Muscle of leg (tissue), 3 donors: ENCODE measurements at regions not wholly inside any gene's neighbourhood (a gene's known extent, or its start where the extent isn't known, plus 50 kb on each side); places are given as distances from the start of the nearest gene placed in this dataset.
"Not testable (repeated sequence)": the region's sequence is repeated elsewhere in the genome, so short reads cannot be mapped to it uniquely, and the experiment has no call there.

ENCODE experiments used
- DNase-seq: peaks from one replicate; pipeline ENCODE4 v3.0.0; 2013
- H3K27ac ChIP-seq: one replicate; pipeline ENCODE4 v1.5.1; 2013; ENCODE audit warnings: mild to moderate bottlenecking, low read length, control low read depth
- H3K27me3 ChIP-seq: one replicate; pipeline ENCODE4 v1.6.1; 2013; ENCODE audit warnings: low read length; ENCODE audit not compliant: control insufficient read depth, insufficient read depth
- H3K36me3 ChIP-seq: one replicate; pipeline ENCODE4 v1.6.1; 2013; ENCODE audit warnings: low read length; ENCODE audit not compliant: control insufficient read depth, insufficient read depth
- H3K4me1 ChIP-seq: one replicate; pipeline ENCODE4 v1.6.1; 2013; ENCODE audit warnings: low read length; ENCODE audit not compliant: control insufficient read depth, insufficient read depth
- H3K4me3 ChIP-seq: one replicate; pipeline ENCODE4 v1.5.1; 2013; ENCODE audit warnings: low read length, control low read depth
- H3K9me3 ChIP-seq: replicated peaks from 2 replicates; pipeline ENCODE4 v1.6.1; 2013; ENCODE audit warnings: low read depth, low read length; ENCODE audit not compliant: control insufficient read depth
- WGBS: methylation state at CpG from one replicate; pipeline ENCODE4 v1.1.5; 2013; ENCODE audit warnings: missing lambda C conversion rate; ENCODE audit not compliant: insufficient coverage; 5-methylcytosine and 5-hydroxymethylcytosine counted together

DNA sequence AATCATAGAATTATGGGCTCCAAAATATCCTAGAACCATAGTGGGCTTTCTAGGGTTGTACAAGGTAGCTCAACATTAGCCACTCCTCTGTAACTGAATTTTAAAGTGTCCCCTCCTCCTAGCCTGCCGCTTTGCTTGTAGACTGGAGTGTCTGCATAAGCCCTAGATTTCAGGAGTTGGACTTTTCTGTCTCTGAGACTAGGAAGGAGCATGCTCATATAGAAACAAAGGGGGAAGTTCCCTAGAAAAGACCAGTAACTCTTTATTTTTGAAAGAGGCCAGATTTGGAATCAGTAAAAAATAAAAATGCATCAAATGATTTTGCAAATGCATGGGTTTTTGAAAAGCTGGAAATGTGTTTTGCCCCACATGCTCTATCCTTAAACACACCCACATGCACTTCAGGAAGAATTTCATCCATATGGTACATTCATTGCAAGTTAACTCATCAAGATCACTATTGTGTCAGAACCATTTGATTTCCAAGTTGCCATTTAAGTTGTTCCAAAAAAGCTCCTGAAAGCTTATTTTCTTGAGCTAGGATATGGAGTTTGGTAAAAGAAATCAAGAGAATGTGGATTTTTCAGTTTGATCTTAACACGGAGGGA is 121.0 kb upstream of the NR3C1 start:
- Histone ChIP-seq H3K36me3 (no peaks in the 10 kb centered on the region), H3K4me1 (peaks cover 11% of the 10 kb centered on the region), H3K9me3 (no peaks in the 10 kb centered on the region)

DNA sequence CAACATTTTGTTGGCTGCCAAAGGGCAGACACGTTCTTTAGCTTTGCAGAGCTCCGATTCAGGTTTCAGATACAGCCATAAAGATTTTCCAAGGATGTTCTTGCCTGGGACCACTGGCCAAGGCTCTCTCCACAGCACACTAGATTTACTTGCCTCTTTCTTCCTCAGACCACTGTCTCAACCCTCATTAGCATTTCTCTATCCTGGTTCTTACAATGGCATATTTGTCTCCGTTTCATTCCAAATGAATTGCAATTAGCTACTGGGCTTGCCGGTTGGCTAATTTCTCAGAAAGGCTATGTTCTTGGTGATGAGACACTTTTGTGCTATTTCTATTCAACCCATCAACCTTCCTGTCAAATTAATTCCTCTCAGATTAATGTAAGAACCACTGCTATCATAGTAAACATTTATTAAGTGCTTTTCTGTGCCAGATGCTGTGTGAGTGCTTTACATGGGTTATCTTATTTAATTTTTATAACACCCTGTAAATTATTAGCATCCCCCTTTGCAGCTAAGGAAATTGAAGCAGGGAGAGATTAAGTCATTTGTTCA is 118.4 kb upstream of the NR3C1 start:
- 25% methylated on average over 2 of the region's 4 CpGs for WGBS

More for the DNA sequence above, 121.0 kb upstream of the NR3C1 start:
- DNase-seq: peak; percentile 71
- Histone ChIP-seq H3K27ac (no peak overlapping the region), H3K27me3 (no peaks in the 10 kb centered on the region), H3K4me3 (no peak overlapping the region)
- WGBS: 60% methylated on average over 1 of the region's 2 CpGs

DNA sequence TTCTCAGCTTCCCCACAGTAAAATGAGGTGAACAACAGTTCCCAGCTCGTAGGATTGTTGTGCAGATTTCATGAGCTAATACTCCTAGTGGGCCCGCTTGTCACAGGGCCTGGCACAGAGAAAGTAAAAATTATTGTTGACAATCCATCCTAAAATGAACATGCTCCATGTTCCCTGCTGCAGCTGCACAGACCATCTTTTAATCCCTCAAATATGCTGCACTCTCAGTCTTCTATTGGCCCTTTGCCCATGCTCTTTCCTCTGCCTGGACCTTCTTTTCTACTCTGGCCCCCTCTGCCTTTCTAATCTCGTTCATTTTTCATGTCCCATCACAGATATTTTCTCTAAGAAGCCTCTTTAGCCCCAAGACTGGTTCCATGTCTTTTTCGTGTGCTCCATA is 117.7 kb upstream of the NR3C1 start:
- peaks cover 17% of the 10 kb centered on the region for H3K4me1 ChIP-seq
- no peak overlapping the region for H3K4me3 ChIP-seq
- no peaks in the 10 kb centered on the region for H3K27me3 ChIP-seq
- 44% methylated on average over 4 of the region's 4 CpGs for WGBS
- H3K36me3 ChIP-seq: no peaks in the 10 kb centered on the region
- H3K27ac ChIP-seq: no peak overlapping the region
- H3K9me3 ChIP-seq: no peaks in the 10 kb centered on the region
- peak; percentile 82 for DNase-seq

More for the DNA sequence above, 118.4 kb upstream of the NR3C1 start:
- Histone ChIP-seq H3K4me3 (no peak overlapping the region), H3K36me3 (no peaks in the 10 kb centered on the region), H3K4me1 (peaks cover 11% of the 10 kb centered on the region), H3K27me3 (no peaks in the 10 kb centered on the region), H3K27ac (no peak overlapping the region), H3K9me3 (no peaks in the 10 kb centered on the region)
- no peak for DNase-seq

DNA sequence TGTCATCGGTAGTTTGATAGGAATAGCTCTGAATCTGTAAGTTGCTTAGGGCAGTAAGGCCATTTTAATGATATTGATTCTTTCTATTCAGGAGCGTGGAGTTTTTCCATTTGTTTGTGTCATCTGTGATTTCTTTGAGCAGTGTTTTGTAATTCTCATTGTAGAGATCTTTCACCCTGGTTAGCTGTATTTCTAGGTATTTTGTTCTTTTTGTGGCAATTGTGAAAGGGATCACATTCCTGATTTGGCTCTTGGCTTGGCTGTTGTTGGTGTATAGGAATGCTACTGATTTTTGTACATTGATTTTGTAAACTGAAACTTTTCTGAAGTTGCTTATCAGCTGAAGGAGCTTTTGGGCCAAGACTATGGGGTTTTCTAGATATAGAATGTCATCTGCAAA is 115.7 kb upstream of the NR3C1 start:
- H3K27me3 ChIP-seq, H3K4me3 ChIP-seq, H3K27ac ChIP-seq, H3K36me3 ChIP-seq, H3K9me3 ChIP-seq, DNase-seq: not testable (repeated sequence)
- WGBS: 100% methylated on average over 2 of the region's 2 CpGs
- H3K4me1 ChIP-seq: peaks cover 28% of the 10 kb centered on the region

- not testable (repeated sequence) for H3K27me3 ChIP-seq, DNase-seq, H3K36me3 ChIP-seq, H3K4me3 ChIP-seq, H3K27ac ChIP-seq, H3K9me3 ChIP-seq
- peaks cover 30% of the 10 kb centered on the region for H3K4me1 ChIP-seq
Observed at GRCh38 chr5:143517824-143518223, 114.3 kb upstream of the NR3C1 start.

GRCh38 chr5:143516249-143516648 is 112.8 kb upstream of the NR3C1 start:
- peaks cover 24% of the 10 kb centered on the region for H3K4me1 ChIP-seq
- no peaks in the 10 kb centered on the region for H3K36me3 ChIP-seq
- DNase-seq: no peak
- H3K4me3 ChIP-seq: no peak overlapping the region
- H3K27ac ChIP-seq: peak overlapping the region; percentile 77
- WGBS: no CpG with 5 or more reads among the region's 1 CpG
- no peaks in the 10 kb centered on the region for H3K27me3 ChIP-seq
- H3K9me3 ChIP-seq: no peaks in the 10 kb centered on the region

GRCh38 chr5:143515829-143516228 is 112.3 kb upstream of the NR3C1 start:
- peak; percentile 87 for DNase-seq
- peaks cover 20% of the 10 kb centered on the region for H3K4me1 ChIP-seq
- H3K9me3 ChIP-seq: no peaks in the 10 kb centered on the region
- H3K27ac ChIP-seq: peak overlapping the region; percentile 77
- H3K4me3 ChIP-seq: no peak overlapping the region
- no peaks in the 10 kb centered on the region for H3K36me3 ChIP-seq
- 48% methylated on average over 4 of the region's 5 CpGs for WGBS
- H3K27me3 ChIP-seq: no peaks in the 10 kb centered on the region

GRCh38 chr5:143514616-143515335 is 111.3 kb upstream of the NR3C1 start:
- Histone ChIP-seq H3K9me3 (no peaks in the 10 kb centered on the region), H3K4me3 (no peak overlapping the region), H3K27me3 (no peaks in the 10 kb centered on the region), H3K36me3 (no peaks in the 10 kb centered on the region), H3K27ac (peak overlapping the region; percentile 77), H3K4me1 (peaks cover 19% of the 10 kb centered on the region)
- DNase-seq: peak; percentile 62

DNA sequence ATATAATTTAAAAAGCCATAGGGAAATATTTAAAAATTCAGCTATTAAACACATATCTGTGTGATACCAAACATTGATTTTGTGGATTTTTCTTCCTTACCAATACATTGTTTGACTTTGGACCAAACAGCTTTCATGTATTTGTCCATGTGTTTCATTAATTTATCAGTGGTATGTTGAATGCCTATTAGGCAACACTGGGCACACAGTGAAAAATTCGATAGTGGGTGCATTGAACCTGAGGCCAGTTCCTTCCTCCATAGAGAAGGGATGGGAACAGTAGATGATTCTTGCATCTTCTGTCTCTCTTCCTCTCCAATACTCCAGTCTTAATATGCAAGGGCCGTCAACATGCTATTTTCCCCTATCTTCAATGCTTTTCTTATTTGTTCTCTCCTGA is 110.2 kb upstream of the NR3C1 start:
- H3K27me3 ChIP-seq: no peaks in the 10 kb centered on the region
- peaks cover 21% of the 10 kb centered on the region for H3K4me1 ChIP-seq
- WGBS: 100% methylated on average over 1 of the region's 2 CpGs

DNA sequence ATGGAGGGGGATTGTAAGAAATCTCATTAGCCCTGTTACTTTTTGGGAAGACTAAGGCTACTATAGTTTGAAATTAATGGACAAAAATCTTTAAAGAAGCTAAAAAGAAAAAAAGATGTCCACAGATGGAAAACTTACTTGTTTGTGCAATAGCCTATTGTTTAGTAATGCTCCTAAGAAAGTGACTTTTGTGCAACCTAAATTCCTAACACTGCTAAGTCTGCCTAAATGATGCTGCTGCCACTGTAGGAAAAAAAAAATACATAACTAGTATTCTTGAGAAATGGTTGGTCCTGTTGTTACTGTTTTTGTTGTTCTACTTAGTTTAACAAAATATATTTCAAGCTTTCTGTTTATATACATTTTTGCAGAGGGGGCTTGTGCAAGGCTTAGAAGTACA is 108.2 kb upstream of the NR3C1 start:
- no peaks in the 10 kb centered on the region for H3K27me3 ChIP-seq
- no peaks in the 10 kb centered on the region for H3K9me3 ChIP-seq
- peaks cover 26% of the 10 kb centered on the region for H3K4me1 ChIP-seq
- DNase-seq: no peak
- H3K27ac ChIP-seq: no peak overlapping the region
- H3K36me3 ChIP-seq: no peaks in the 10 kb centered on the region
- H3K4me3 ChIP-seq: no peak overlapping the region

More for the DNA sequence above, 110.2 kb upstream of the NR3C1 start:
- Histone ChIP-seq H3K36me3 (no peaks in the 10 kb centered on the region), H3K9me3 (no peaks in the 10 kb centered on the region), H3K27ac (no peak overlapping the region), H3K4me3 (no peak overlapping the region)
- no peak for DNase-seq
